ENCODE measurements at regions not wholly inside any gene's neighbourhood (a gene's known extent, or its start where the extent isn't known, plus 50 kb on each side); places are given as distances from the start of the nearest gene placed in this dataset.

DNA sequence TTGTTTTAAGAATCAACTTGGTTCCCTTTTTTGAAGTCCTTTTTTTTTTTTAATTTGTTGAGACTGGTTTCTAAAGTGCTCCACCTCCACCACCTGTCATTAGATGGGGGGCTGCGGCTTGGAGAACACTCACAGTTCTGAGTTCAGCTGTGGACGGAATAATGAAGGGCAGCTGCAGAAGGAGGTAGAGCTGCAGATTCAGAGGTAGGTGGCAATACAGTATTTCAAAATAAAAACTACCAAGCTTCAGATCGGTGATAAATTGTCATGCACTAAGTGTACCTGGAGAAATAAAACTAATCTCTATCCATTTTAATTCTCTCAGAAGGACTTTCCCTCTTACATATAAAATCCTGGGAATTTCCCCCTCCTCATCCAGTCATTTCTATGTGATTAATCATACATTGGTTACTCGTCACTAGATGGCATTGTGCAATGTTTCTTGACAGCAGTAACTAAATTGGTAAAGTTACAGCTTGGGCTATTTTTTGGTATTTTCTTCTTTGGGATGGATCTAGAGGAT, 81.1 kb upstream of the SLC39A10 start:
- H3K9me3 Mint-ChIP-seq = peaks cover under 1% of the 10 kb centered on the region; the same call in 1 of the 2 replicates
- no peak overlapping the region for H3K27ac Mint-ChIP-seq
- DNase-seq (ENCODE audit: low spot score) = no peak
- H3K27me3 Mint-ChIP-seq (ENCODE audit: low read depth) = peaks cover under 1% of the 10 kb centered on the region; the same call in 1 of the 2 replicates
- ChIA-PET CTCF (interaction anchor here (0.6 to 2.7 kb wide), 10 partner anchors 10 to 85 kb away, joined by 3 to 17 read pairs (median 3); partner anchors contain the start of gene SLC39A10), POLR2A (interaction anchor here (1.1 kb wide), 1 partner anchor 81 kb away, joined by 5 read pairs; the partner anchor contains the start of gene SLC39A10)
- no peaks in the 10 kb centered on the region; the same call in 1 of the 2 replicates for H3K36me3 Mint-ChIP-seq
- H3K4me1 Mint-ChIP-seq = peaks cover 7% of the 10 kb centered on the region
- ATAC-seq = peak; percentile 67
- TF ChIP-seq SP1 (CRISPR knock-in tag; conservative IDR thresholded peaks at IDR 0.05) (no peak), NFYB (CRISPR knock-in tag; conservative IDR thresholded peaks at IDR 0.05; ENCODE audit: low read depth) (no peak), HMGA2 (CRISPR knock-in tag; IDR thresholded peaks at IDR 0.05) (no peak), ZNF232 (CRISPR knock-in tag; IDR thresholded peaks at IDR 0.05) (no peak), ATF1 (CRISPR knock-in tag; IDR thresholded peaks at IDR 0.05) (no peak), CBFB (CRISPR knock-in tag; IDR thresholded peaks at IDR 0.05; ENCODE audit: low read depth) (no peak), ZBTB21 (CRISPR knock-in tag; IDR thresholded peaks at IDR 0.05; ENCODE audit: borderline replicate concordance) (no peak), GABPB1 (CRISPR knock-in tag; IDR thresholded peaks at IDR 0.05) (no peak), ZNF396 (CRISPR knock-in tag; IDR thresholded peaks at IDR 0.05; ENCODE audit: borderline replicate concordance) (no peak), FOXP4 (CRISPR knock-in tag; IDR thresholded peaks at IDR 0.05) (no peak), NR2C2 (CRISPR knock-in tag; IDR thresholded peaks at IDR 0.05) (no peak), ZNF671 (CRISPR knock-in tag; IDR thresholded peaks at IDR 0.05) (no peak), ZNF263 (CRISPR knock-in tag; IDR thresholded peaks at IDR 0.05; ENCODE audit: low read depth) (no peak)
- TF ChIP-seq, protein P1, sequence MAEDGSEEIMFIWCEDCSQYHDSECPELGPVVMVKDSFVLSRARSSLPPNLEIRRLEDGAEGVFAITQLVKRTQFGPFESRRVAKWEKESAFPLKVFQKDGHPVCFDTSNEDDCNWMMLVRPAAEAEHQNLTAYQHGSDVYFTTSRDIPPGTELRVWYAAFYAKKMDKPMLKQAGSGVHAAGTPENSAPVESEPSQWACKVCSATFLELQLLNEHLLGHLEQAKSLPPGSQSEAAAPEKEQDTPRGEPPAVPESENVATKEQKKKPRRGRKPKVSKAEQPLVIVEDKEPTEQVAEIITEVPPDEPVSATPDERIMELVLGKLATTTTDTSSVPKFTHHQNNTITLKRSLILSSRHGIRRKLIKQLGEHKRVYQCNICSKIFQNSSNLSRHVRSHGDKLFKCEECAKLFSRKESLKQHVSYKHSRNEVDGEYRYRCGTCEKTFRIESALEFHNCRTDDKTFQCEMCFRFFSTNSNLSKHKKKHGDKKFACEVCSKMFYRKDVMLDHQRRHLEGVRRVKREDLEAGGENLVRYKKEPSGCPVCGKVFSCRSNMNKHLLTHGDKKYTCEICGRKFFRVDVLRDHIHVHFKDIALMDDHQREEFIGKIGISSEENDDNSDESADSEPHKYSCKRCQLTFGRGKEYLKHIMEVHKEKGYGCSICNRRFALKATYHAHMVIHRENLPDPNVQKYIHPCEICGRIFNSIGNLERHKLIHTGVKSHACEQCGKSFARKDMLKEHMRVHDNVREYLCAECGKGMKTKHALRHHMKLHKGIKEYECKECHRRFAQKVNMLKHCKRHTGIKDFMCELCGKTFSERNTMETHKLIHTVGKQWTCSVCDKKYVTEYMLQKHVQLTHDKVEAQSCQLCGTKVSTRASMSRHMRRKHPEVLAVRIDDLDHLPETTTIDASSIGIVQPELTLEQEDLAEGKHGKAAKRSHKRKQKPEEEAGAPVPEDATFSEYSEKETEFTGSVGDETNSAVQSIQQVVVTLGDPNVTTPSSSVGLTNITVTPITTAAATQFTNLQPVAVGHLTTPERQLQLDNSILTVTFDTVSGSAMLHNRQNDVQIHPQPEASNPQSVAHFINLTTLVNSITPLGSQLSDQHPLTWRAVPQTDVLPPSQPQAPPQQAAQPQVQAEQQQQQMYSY (CRISPR knock-in tag; IDR thresholded peaks at IDR 0.05) = no peak
- TF ChIP-seq, protein P2, sequence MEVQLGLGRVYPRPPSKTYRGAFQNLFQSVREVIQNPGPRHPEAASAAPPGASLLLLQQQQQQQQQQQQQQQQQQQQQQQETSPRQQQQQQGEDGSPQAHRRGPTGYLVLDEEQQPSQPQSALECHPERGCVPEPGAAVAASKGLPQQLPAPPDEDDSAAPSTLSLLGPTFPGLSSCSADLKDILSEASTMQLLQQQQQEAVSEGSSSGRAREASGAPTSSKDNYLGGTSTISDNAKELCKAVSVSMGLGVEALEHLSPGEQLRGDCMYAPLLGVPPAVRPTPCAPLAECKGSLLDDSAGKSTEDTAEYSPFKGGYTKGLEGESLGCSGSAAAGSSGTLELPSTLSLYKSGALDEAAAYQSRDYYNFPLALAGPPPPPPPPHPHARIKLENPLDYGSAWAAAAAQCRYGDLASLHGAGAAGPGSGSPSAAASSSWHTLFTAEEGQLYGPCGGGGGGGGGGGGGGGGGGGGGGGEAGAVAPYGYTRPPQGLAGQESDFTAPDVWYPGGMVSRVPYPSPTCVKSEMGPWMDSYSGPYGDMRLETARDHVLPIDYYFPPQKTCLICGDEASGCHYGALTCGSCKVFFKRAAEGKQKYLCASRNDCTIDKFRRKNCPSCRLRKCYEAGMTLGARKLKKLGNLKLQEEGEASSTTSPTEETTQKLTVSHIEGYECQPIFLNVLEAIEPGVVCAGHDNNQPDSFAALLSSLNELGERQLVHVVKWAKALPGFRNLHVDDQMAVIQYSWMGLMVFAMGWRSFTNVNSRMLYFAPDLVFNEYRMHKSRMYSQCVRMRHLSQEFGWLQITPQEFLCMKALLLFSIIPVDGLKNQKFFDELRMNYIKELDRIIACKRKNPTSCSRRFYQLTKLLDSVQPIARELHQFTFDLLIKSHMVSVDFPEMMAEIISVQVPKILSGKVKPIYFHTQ (CRISPR knock-in tag; IDR thresholded peaks at IDR 0.05) = no peak
- TF ChIP-seq, protein P3, sequence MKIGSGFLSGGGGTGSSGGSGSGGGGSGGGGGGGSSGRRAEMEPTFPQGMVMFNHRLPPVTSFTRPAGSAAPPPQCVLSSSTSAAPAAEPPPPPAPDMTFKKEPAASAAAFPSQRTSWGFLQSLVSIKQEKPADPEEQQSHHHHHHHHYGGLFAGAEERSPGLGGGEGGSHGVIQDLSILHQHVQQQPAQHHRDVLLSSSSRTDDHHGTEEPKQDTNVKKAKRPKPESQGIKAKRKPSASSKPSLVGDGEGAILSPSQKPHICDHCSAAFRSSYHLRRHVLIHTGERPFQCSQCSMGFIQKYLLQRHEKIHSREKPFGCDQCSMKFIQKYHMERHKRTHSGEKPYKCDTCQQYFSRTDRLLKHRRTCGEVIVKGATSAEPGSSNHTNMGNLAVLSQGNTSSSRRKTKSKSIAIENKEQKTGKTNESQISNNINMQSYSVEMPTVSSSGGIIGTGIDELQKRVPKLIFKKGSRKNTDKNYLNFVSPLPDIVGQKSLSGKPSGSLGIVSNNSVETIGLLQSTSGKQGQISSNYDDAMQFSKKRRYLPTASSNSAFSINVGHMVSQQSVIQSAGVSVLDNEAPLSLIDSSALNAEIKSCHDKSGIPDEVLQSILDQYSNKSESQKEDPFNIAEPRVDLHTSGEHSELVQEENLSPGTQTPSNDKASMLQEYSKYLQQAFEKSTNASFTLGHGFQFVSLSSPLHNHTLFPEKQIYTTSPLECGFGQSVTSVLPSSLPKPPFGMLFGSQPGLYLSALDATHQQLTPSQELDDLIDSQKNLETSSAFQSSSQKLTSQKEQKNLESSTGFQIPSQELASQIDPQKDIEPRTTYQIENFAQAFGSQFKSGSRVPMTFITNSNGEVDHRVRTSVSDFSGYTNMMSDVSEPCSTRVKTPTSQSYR (CRISPR knock-in tag; IDR thresholded peaks at IDR 0.05) = no peak
- TF ChIP-seq, protein P4, sequence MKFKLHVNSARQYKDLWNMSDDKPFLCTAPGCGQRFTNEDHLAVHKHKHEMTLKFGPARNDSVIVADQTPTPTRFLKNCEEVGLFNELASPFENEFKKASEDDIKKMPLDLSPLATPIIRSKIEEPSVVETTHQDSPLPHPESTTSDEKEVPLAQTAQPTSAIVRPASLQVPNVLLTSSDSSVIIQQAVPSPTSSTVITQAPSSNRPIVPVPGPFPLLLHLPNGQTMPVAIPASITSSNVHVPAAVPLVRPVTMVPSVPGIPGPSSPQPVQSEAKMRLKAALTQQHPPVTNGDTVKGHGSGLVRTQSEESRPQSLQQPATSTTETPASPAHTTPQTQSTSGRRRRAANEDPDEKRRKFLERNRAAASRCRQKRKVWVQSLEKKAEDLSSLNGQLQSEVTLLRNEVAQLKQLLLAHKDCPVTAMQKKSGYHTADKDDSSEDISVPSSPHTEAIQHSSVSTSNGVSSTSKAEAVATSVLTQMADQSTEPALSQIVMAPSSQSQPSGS (CRISPR knock-in tag; IDR thresholded peaks at IDR 0.05; ENCODE audit: borderline replicate concordance, low read depth) = no peak
- TF ChIP-seq, protein P5, sequence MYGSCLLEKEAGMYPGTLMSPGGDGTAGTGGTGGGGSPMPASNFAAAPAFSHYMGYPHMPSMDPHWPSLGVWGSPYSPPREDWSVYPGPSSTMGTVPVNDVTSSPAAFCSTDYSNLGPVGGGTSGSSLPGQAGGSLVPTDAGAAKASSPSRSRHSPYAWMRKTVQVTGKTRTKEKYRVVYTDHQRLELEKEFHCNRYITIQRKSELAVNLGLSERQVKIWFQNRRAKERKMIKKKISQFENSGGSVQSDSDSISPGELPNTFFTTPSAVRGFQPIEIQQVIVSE (CRISPR knock-in tag; IDR thresholded peaks at IDR 0.05; ENCODE audit: borderline replicate concordance) = no peak
- H3K4me3 Mint-ChIP-seq = no peak overlapping the region

Measured in WTC11 (cell line).